Stimulated activated effector memory CD8-positive, alpha-beta T cell treated with anti-CD3 and anti-CD28 coated beads, Interleukin-12 subunit alpha, Interleukin-12 subunit beta, amount 100 ng/mL, for 72 hours (primary cell): ENCODE measurements at regions not wholly inside any gene's neighbourhood (a gene's known extent, or its start where the extent isn't known, plus 50 kb on each side); places are given as distances from the start of the nearest gene placed in this dataset.
A peak's percentile ranks its signal among the peaks of the same experiment; 100 is the strongest.
"Not testable (repeated sequence)": the region's sequence is repeated elsewhere in the genome, so short reads cannot be mapped to it uniquely, and the experiment has no call there.

Experiments
- ATAC-seq: fragments of 150-1000 bp; cut with Tn5 transposase; 2 replicates; pipeline ENCODE4 v1.10.0; 2021
- DNase-seq, 2 donors: peaks; one replicate each; pipeline ENCODE4 v3.0.0; 2021 to 2022; ENCODE audit warnings: low spot score in 2 of 2
- H3K27ac Mint-ChIP-seq: one replicate; pipeline ENCODE4 v1.8.0; 2022; ENCODE audit warnings: mild to moderate bottlenecking, mixed read lengths
- H3K36me3 Mint-ChIP-seq: one replicate; pipeline ENCODE4 v1.8.0; 2022; ENCODE audit warnings: mild to moderate bottlenecking, mixed read lengths
- H3K4me1 Mint-ChIP-seq: one replicate; pipeline ENCODE4 v1.8.0; 2022; ENCODE audit warnings: mixed read lengths
- H3K4me3 Mint-ChIP-seq: one replicate; pipeline ENCODE4 v1.8.0; 2022; ENCODE audit warnings: mild to moderate bottlenecking, mixed read lengths
- H3K9me3 Mint-ChIP-seq: one replicate; pipeline ENCODE4 v1.8.0; 2022; ENCODE audit warnings: mixed read lengths

DNA sequence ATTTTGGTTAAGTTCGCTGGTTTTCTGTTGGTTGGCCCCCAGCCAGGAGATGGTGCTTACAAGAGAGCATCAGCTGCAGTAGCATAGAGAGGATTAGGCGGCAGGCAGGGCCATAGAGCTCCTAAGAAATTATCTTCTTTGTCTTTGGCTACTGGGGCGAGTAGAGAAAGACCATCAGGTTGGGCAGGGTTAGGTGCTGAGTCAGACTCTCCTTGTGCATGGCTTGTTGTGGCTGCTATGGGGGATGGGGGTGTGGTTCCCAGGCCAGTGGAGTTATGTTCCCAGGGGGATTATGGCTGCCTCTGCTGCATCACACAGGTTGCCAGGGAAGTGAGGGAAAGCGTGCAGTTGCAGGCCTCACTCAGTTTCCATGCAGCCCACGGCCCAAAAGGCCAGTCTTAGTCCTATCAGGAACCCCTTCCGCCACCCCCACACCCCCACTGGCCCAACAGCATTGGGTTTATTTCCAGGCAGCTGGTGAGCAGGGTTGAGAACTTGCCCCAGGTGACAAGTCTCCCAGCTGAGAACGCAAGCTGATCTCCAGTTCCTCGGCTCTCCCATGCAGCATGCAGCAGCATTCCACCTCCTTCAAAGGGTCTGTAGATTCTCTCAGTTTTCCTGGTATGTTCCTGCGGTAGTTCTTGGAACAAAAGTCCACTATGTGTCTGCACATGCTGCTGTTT is 243.7 kb downstream of the UTRN start:
- peaks cover 93% of the 10 kb centered on the region for H3K36me3 Mint-ChIP-seq
- peaks cover 21% of the 10 kb centered on the region for H3K4me1 Mint-ChIP-seq
- ATAC-seq (no peak), DNase-seq (no peak)
- H3K4me3 Mint-ChIP-seq = no peak overlapping the region
- peak overlapping the region; percentile 26 for H3K27ac Mint-ChIP-seq
- H3K9me3 Mint-ChIP-seq = no peaks in the 10 kb centered on the region

- H3K9me3 Mint-ChIP-seq = no peaks in the 10 kb centered on the region
- DNase-seq (no peak), ATAC-seq (no peak)
- H3K36me3 Mint-ChIP-seq = peaks cover 92% of the 10 kb centered on the region
- H3K4me1 Mint-ChIP-seq = peaks cover 20% of the 10 kb centered on the region
- H3K27ac Mint-ChIP-seq = no peak overlapping the region
- H3K4me3 Mint-ChIP-seq = no peak overlapping the region
Measured at GRCh38 chr6:144530118-144530517, 245.0 kb downstream of the UTRN start.

DNA sequence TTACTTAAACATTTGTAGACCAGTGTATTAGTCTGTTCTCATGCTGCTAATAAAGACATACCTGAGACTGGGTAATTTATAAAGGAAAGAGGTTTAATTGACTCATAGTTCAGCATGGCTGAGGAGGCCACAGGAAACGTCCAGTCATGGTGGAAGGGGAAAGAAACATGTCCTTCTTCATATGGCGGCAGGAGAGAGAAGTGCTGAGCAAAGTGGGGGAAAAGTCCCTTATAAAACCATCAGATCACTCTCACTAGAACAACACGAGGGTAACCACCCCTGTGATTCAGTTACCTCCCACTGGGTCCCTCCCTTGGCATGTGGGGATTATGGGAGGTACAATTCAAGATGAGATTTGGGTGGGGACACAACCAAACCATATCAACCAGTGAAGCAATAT is 247.1 kb downstream of the UTRN start:
- not testable (repeated sequence) for H3K4me3 Mint-ChIP-seq, H3K27ac Mint-ChIP-seq, ATAC-seq, H3K9me3 Mint-ChIP-seq, DNase-seq
- Mint-ChIP-seq H3K4me1 (peaks cover 19% of the 10 kb centered on the region), H3K36me3 (peaks cover 70% of the 10 kb centered on the region)

GRCh38 chr6:144534180-144534579 is 249.0 kb downstream of the UTRN start:
- peaks cover 64% of the 10 kb centered on the region for H3K36me3 Mint-ChIP-seq
- H3K4me1 Mint-ChIP-seq = peaks cover 10% of the 10 kb centered on the region
- H3K27ac Mint-ChIP-seq = no peak overlapping the region
- no peak for DNase-seq
- no peak overlapping the region for H3K4me3 Mint-ChIP-seq
- no peaks in the 10 kb centered on the region for H3K9me3 Mint-ChIP-seq
- ATAC-seq = no peak

DNA sequence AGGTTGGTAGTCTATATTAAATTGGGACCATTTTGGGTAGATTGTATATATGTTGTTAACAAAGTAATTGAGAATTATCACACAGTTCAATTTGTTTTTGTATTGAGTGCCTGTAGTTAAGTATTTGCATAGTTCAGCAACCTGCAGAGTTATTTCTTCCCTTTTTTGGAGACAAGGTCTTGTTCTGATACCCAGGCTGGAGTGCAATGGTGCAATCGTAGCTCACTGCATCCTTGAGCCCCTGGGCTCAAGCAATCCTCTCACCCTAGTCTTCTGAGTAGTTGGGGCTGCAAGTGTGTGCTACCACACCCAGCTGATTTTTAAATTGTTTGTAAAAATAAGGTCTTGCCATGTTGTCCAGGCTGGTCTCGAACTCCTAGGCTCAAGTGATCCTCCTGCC is 250.5 kb downstream of the UTRN start:
- Mint-ChIP-seq H3K27ac (peak overlapping the region; percentile 56), H3K9me3 (no peaks in the 10 kb centered on the region), H3K4me3 (no peak overlapping the region), H3K4me1 (peaks cover 7% of the 10 kb centered on the region), H3K36me3 (peaks cover 70% of the 10 kb centered on the region)
- ATAC-seq (no peak), DNase-seq (no peak)

DNA sequence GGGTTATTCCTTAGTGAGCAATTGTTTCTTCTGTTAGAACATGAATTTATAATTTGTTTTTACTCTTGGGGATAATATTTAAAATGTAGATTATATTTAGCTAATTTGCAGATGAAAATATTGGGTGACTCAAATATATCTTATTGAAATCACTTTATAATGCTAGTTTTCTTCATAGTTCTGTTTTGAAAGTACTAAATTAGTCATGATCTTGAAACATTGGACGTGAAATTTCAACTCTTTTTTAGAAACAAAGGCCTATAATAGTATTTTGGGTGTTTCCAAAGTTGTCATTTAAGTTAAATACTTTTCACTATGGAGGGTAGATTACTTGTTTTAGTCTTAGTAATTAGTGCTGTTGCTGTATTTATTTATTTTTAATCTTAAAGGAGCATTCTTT is 250.9 kb downstream of the UTRN start:
- peak overlapping the region; percentile 56 for H3K27ac Mint-ChIP-seq
- H3K9me3 Mint-ChIP-seq = no peaks in the 10 kb centered on the region
- no peak for DNase-seq
- ATAC-seq = peak; percentile 40
- H3K4me1 Mint-ChIP-seq = peaks cover 7% of the 10 kb centered on the region
- H3K4me3 Mint-ChIP-seq = no peak overlapping the region
- H3K36me3 Mint-ChIP-seq = peaks cover 70% of the 10 kb centered on the region

- peaks cover 34% of the 10 kb centered on the region for H3K4me1 Mint-ChIP-seq
- peak overlapping the region; percentile 82 for H3K27ac Mint-ChIP-seq
- H3K36me3 Mint-ChIP-seq = peaks cover 55% of the 10 kb centered on the region
- ATAC-seq (peak; percentile 54), DNase-seq (no peak)
- no peak overlapping the region for H3K4me3 Mint-ChIP-seq
- peaks cover 5% of the 10 kb centered on the region for H3K9me3 Mint-ChIP-seq
Measured at GRCh38 chr6:144543006-144543871, 258.1 kb downstream of the UTRN start.

DNA sequence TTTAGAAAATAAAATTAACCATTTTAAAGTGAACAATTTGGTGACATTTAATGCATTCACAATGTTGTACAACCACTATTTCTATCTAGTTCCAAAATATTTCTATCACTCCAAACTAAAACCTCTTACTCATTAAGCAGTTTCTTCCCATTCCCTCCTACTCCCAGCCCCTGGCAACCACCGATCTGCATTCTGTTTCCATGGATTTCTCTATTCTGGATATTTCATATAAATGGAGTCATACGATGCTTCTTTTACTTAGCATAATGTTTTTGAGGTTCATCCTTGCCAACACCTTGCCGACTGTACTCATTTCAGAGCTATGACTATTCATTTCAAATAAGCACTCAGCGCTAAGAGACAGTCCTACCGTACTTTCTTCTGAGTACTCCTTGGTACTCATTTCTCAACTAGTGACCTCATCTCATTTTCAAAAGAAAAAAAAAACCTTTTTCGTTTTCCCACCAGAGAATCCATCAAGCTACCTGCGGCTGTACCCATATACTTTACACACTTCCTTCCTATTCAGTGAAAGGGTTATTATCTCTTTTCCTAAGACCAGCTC is 259.2 kb downstream of the UTRN start:
- H3K4me1 Mint-ChIP-seq = peaks cover 34% of the 10 kb centered on the region
- peak overlapping the region; percentile 9 for H3K4me3 Mint-ChIP-seq
- H3K9me3 Mint-ChIP-seq = peaks cover 5% of the 10 kb centered on the region
- DNase-seq (no peak), ATAC-seq (peak; percentile 100)
- peaks cover 54% of the 10 kb centered on the region for H3K36me3 Mint-ChIP-seq
- peak overlapping the region; percentile 82 for H3K27ac Mint-ChIP-seq

DNA sequence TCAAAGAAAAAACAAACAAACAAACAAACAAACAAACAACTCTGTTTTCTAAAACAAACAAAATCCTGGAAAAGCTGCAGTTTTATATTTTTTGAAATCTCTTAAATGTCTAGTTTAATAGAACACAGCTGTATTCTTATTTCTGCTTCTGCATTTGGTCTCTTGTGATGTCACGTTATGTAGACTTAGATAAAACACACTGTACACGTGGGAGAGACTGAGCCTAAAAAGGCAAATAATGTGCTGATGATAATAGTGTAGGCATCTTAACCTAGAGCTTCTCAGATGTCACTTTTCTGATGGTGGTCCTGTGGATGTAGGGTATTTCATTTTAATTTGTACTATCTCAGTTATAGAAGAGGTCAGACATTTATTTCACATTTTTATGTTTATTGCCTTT is 261.7 kb downstream of the UTRN start:
- Mint-ChIP-seq H3K4me1 (peaks cover 33% of the 10 kb centered on the region), H3K9me3 (peaks cover 5% of the 10 kb centered on the region), H3K36me3 (peaks cover 59% of the 10 kb centered on the region), H3K4me3 (no peak overlapping the region), H3K27ac (no peak overlapping the region)
- ATAC-seq = no peak
- no peak for DNase-seq

DNA sequence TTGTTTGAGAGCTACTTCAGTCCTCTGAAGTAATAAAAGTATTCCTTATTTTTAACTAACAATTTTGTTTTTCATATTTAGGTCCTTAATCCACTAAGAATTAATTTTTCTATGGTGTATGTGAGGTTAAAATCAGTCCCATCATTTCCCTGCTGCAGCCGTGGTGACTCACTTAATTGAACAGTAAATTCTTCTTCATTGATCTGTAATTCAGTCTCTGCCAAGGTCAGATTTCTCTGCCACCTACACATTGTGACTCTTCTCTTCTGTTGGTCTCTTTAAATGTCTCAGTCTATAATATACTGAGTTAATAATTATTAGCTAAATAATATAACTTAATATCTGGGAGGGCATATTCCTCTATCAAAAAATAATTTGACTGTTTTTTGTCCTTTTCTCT is 262.3 kb downstream of the UTRN start:
- peaks cover 27% of the 10 kb centered on the region for H3K4me1 Mint-ChIP-seq
- no peak overlapping the region for H3K4me3 Mint-ChIP-seq
- ATAC-seq (no peak), DNase-seq (no peak)
- H3K9me3 Mint-ChIP-seq = peaks cover 5% of the 10 kb centered on the region
- peaks cover 61% of the 10 kb centered on the region for H3K36me3 Mint-ChIP-seq
- H3K27ac Mint-ChIP-seq = no peak overlapping the region

DNA sequence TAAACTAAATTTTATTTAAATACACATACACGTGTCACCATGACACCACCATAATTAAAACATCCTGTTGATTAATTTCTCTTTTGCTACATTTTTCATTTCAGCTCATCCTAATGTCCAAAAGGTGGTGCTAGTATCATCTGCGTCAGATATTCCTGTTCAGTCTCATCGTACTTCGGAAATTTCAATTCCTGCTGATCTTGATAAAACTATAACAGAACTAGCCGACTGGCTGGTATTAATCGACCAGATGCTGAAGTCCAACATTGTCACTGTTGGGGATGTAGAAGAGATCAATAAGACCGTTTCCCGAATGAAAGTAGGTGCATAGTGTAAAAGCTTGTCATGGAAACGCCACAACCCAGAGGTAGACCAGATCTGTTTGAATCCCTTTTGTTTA is 263.4 kb downstream of the UTRN start:
- DNase-seq (no peak), ATAC-seq (no peak)
- Mint-ChIP-seq H3K27ac (no peak overlapping the region), H3K4me1 (peaks cover 21% of the 10 kb centered on the region), H3K36me3 (peaks cover 65% of the 10 kb centered on the region), H3K4me3 (no peak overlapping the region), H3K9me3 (peaks cover 5% of the 10 kb centered on the region)

DNA sequence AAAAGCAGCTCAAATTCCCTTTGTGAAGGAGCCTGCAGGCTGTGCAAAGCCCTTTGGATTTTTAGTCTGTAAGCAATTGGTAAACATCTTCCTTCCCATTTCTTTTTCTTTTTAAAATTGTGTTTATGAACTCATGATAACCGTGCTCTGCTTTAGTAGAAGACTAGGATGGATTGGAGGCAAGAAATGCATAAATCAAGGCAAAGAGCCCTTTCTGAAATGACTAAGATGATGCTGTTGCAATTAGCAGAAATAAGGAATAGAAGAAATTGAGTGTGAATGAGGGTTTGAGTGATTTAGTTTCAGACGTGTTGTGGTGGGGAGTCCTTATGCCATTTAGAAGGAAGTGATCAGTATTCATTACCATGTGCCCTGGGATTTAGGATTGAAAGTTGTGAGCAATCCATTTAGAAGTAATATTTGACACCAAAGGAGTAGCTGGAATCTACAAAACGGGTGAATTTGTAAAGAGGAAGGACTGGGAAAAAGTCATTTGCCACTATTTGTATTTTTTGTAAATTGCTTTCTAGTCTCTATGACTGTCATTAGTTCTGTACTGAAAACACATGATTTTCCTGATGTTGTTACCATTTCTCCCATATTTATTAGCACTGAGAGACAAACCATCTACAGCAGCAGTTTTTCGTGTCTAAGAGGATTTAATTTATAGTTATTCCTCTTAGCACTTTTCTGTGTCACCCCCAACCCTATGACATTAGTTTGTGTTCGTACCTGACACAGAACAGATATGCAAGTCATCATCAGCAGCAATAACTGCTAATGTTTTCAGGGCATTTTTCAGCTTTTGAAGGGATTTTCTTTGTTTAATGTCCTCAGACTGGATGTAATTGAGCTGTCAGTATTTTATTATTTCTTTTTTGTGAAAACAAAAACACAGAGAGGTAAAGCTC is 265.0 kb downstream of the UTRN start:
- ATAC-seq (no peak), DNase-seq (no peak)
- no peak overlapping the region for H3K27ac Mint-ChIP-seq
- peaks cover 4% of the 10 kb centered on the region for H3K9me3 Mint-ChIP-seq
- H3K36me3 Mint-ChIP-seq = peaks cover 66% of the 10 kb centered on the region
- peaks cover 9% of the 10 kb centered on the region for H3K4me1 Mint-ChIP-seq
- no peak overlapping the region for H3K4me3 Mint-ChIP-seq

- Mint-ChIP-seq H3K36me3 (peaks cover 72% of the 10 kb centered on the region), H3K27ac (no peak overlapping the region)
Measured at GRCh38 chr6:144551339-144551738, 266.2 kb downstream of the UTRN start.

GRCh38 chr6:144555066-144555465 is 269.9 kb downstream of the UTRN start:
- H3K36me3 Mint-ChIP-seq = peaks cover 67% of the 10 kb centered on the region

More at GRCh38 chr6:144551339-144551738, 266.2 kb downstream of the UTRN start:
- ATAC-seq (no peak), DNase-seq (no peak)
- Mint-ChIP-seq H3K4me3 (no peak overlapping the region), H3K4me1 (peaks cover 7% of the 10 kb centered on the region), H3K9me3 (no peaks in the 10 kb centered on the region)

More at GRCh38 chr6:144555066-144555465, 269.9 kb downstream of the UTRN start:
- Mint-ChIP-seq H3K27ac (peak overlapping the region; percentile 7), H3K9me3 (no peaks in the 10 kb centered on the region), H3K4me1 (peaks cover 12% of the 10 kb centered on the region), H3K4me3 (no peak overlapping the region)
- ATAC-seq (peak; percentile 94), DNase-seq (no peak)
